ENCODE measurements at regions not wholly inside any gene's neighbourhood (a gene's known extent, or its start where the extent isn't known, plus 50 kb on each side); places are given as distances from the start of the nearest gene placed in this dataset.

GRCh38 chr10:78718032-78718572 is 350.7 kb upstream of the ZMIZ1 start:
- TF ChIP-seq POLR2A (IDR thresholded peaks at IDR 0.05) = no peak
- TF ChIP-seq POLR2AphosphoS5 (IDR thresholded peaks at IDR 0.05) = no peak
- no peak for TF ChIP-seq CTCF (IDR thresholded peaks at IDR 0.05)
